Uterus (tissue), 3 donors: ENCODE measurements at regions not wholly inside any gene's neighbourhood (a gene's known extent, or its start where the extent isn't known, plus 50 kb on each side); places are given as distances from the start of the nearest gene placed in this dataset.

Experiments
- DNase-seq, 2 donors: peaks; one replicate each; pipeline ENCODE4 v3.0.0-alpha.2; 2019 to 2020
- H3K27ac ChIP-seq, 2 donors: fragments of 200-600 bp; sonication (generic); 1 replicate in 1 of 2; 2 replicates in 1 of 2; pipeline ENCODE4 v1.5.1; 2016 to 2018
- H3K27me3 ChIP-seq, 2 donors: fragments of 200-600 bp; sonication (generic); one replicate each; pipeline ENCODE4 v1.5.1; 2018 to 2019; ENCODE audit warnings: control low read depth in 1 of 2
- H3K36me3 ChIP-seq, 2 donors: fragments of 200-600 bp; sonication (generic); one replicate each; pipeline ENCODE4 v1.5.1; 2019; ENCODE audit warnings: control low read depth in 1 of 2
- H3K4me1 ChIP-seq, 2 donors: fragments of 200-600 bp; sonication (generic); one replicate each; pipeline ENCODE4 v1.5.1; 2018 to 2019; ENCODE audit warnings: control low read depth in 1 of 2
- H3K4me3 ChIP-seq, 2 donors: fragments of 200-600 bp; sonication (generic); 1 replicate in 1 of 2; 2 replicates in 1 of 2; pipeline ENCODE4 v1.5.1; 2018 to 2019; ENCODE audit warnings: mild to moderate bottlenecking in 1 of 2
- H3K9me3 ChIP-seq, 2 donors: fragments of 200-600 bp; sonication (generic); one replicate each; pipeline ENCODE4 v1.5.1; 2019; ENCODE audit warnings: control low read depth in 1 of 2
- POLR2A ChIP-seq, 2 donors: fragments of 450-650 bp; IDR thresholded peaks; one replicate each; pipeline ENCODE4 v1.6.1; 2016; ENCODE audit warnings: antibody characterized with exemption in 2 of 2, mild to moderate bottlenecking in 1 of 2, moderate library complexity in 1 of 2
- intact Hi-C: fragments of 100-400 bp; cut with DNase I; formaldehyde crosslinking; loops from one replicate; pipeline ENCODE4 v1.15.1; 2023; ENCODE audit warnings: low total_unique reads
- TF ChIP-seq, protein P1 (sequence below), 4 experiments: fragments of 200-600 bp in 2 of 4; fragments of 450-650 bp in 2 of 4; sonication (generic) in 2 of 4; IDR thresholded peaks; one replicate each; pipeline ENCODE4 v1.5.1; 2016 to 2019; ENCODE audit warnings: antibody characterized with exemption in 4 of 4, mild to moderate bottlenecking in 2 of 4, moderate library complexity in 1 of 4
- donor health status: DM: yes; HTN: yes; CAD: no.

DNA sequence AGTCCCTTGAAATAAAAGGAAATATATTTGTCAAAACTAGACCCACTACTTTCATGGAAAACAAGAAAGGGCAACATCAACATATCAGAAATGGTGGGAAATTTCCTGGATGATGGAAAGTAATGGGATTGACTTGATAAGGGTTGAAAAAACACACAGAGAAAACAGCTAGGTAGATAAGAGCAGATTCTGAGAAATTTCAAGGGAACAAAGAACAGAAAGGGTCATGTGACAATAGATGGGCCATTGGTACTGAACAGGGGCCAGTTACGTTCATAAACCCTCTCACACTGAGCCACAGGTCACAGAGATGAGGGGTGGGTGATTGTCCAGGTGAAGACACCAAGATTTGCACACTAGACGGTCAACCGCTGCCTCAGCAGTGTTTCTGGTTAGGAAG is 98.7 kb downstream of the QPCT start:
- intact Hi-C loops = no loop called here
- no peaks in the 10 kb centered on the region for H3K9me3 ChIP-seq
- no peaks in the 10 kb centered on the region for H3K4me1 ChIP-seq
- H3K4me3 ChIP-seq = no peak overlapping the region
- TF ChIP-seq POLR2A (IDR thresholded peaks at IDR 0.05) = no peak
- no peaks in the 10 kb centered on the region for H3K27me3 ChIP-seq
- DNase-seq = no peak
- H3K36me3 ChIP-seq = no peaks in the 10 kb centered on the region
- no peak overlapping the region for H3K27ac ChIP-seq

DNA sequence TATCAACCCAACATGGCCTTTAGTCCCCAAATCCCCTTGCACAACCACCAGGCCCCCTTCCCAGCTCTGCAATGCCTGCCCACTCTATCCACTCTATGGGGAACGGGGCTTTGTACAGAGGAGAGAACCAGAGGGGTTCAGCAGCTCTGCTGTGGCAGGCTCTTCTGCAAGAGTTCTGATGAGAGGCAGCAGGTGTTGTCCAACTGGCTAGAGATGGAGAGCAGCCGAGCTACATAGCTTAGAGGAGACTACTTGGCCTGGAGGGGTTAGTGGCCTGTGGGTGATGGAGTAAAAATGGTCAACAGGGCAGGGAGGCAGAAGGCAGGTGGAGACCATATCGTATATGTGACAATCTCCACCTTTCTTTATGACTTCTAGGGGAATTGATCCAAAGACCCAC is 103.0 kb downstream of the QPCT start:
- Histone ChIP-seq H3K4me3 (no peak overlapping the region), H3K27me3 (no peaks in the 10 kb centered on the region), H3K36me3 (no peaks in the 10 kb centered on the region), H3K27ac (no peak overlapping the region), H3K9me3 (no peaks in the 10 kb centered on the region), H3K4me1 (no peaks in the 10 kb centered on the region)
- no peak for DNase-seq
- intact Hi-C loops = no loop called here
- TF ChIP-seq, protein P1, sequence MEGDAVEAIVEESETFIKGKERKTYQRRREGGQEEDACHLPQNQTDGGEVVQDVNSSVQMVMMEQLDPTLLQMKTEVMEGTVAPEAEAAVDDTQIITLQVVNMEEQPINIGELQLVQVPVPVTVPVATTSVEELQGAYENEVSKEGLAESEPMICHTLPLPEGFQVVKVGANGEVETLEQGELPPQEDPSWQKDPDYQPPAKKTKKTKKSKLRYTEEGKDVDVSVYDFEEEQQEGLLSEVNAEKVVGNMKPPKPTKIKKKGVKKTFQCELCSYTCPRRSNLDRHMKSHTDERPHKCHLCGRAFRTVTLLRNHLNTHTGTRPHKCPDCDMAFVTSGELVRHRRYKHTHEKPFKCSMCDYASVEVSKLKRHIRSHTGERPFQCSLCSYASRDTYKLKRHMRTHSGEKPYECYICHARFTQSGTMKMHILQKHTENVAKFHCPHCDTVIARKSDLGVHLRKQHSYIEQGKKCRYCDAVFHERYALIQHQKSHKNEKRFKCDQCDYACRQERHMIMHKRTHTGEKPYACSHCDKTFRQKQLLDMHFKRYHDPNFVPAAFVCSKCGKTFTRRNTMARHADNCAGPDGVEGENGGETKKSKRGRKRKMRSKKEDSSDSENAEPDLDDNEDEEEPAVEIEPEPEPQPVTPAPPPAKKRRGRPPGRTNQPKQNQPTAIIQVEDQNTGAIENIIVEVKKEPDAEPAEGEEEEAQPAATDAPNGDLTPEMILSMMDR (IDR thresholded peaks at IDR 0.05) = no peak
- TF ChIP-seq POLR2A (IDR thresholded peaks at IDR 0.05) = no peak

DNA sequence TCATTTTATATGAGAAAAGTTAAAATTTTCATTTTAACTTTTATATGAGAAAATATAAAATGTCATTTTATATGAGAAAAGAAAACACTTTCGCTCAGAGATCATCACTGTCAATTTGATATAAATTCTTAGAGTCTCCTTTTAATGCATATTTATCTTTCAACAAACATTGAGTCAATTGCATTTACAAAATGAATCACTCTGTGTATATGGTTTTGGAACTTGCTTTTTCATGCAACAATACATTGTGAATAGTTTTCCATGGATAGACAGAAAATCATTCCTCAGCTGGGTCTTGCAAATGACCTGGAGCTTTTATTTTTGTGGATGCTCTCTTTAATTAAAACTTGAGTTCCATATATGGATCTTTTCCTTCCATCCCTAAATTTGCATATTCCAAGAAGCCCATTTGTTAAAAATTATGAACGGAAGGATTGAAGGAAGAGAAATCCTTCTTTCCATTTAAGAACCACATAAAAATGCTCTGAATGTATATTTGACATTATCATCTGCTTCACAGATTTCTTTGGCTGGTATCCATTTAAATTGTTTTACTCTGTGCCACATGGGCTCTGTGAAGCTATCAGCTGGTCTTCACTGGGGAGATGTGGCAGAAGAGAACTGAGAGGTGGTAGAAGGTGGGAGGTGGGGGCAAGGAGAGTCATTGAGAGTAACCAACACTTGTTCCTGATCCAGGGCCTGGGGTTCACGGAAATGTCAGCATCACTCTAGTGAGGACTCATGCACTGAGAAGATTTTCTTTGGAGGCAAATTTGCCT is 104.1 kb downstream of the QPCT start:
- Histone ChIP-seq H3K36me3 (no peaks in the 10 kb centered on the region), H3K9me3 (no peaks in the 10 kb centered on the region), H3K4me1 (no peaks in the 10 kb centered on the region), H3K4me3 (no peak overlapping the region), H3K27me3 (no peaks in the 10 kb centered on the region), H3K27ac (peak overlapping the region in 1 of 2 donors; percentile 72)
- DNase-seq = no peak
- intact Hi-C loops = no loop called here
- TF ChIP-seq POLR2A (IDR thresholded peaks at IDR 0.05) = no peak
- TF ChIP-seq, protein P1 (IDR thresholded peaks at IDR 0.05) = no peak

DNA sequence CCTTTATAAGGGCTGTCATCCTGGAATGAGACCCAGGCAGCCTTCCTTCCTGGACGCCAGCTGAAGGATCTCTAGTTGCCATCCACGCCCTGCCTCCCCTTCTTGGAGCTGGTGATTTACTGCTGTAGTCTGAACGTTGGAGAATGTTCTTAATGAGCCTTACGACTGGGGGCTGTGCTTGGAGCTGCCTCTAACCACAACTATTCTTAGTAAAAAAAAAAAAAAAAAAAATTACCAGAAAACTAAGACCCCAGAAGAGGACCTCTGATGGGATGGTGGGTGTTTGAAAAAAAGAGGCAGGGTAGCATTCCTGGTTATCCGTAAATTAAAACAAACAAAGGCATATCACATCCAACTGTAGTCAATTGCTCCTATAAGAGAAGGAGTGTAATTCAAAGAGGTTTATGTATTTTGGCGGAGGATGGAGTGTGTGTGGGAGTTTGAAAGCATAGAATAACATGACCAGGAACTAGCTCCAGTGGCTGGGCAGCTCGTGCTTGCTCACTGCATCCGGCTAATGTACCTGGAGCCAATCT is 105.4 kb downstream of the QPCT start:
- H3K27ac ChIP-seq = peak overlapping the region; percentile 58 to 72
- TF ChIP-seq, protein P1 (IDR thresholded peaks at IDR 0.05) = no peak
- no peak for TF ChIP-seq POLR2A (IDR thresholded peaks at IDR 0.05)
- peak; percentile 65 to 79 for DNase-seq
- no peaks in the 10 kb centered on the region for H3K27me3 ChIP-seq
- H3K9me3 ChIP-seq = no peaks in the 10 kb centered on the region
- intact Hi-C loops = no loop called here
- H3K4me3 ChIP-seq = no peak overlapping the region
- no peaks in the 10 kb centered on the region for H3K36me3 ChIP-seq
- H3K4me1 ChIP-seq = no peaks in the 10 kb centered on the region

DNA sequence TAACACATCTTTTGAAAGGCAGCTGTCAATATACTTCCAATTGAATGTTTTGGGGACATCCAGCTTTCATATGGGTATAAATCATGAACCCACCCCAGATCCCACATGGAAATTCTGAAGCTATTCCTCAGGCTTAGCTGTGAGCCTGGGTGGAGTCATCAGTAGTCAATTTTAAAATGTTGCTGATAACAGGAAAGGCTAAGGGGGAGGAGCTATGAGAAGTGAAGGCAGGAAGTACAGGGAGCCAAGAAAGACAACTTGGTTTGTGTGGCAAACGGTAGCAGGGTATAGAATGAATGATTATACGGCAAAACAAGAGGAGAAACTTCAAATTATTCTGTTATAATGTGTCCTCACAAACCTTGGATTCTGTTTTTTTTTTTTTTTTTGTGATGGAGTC is 108.6 kb downstream of the QPCT start:
- H3K27me3 ChIP-seq = no peaks in the 10 kb centered on the region
- H3K36me3 ChIP-seq = no peaks in the 10 kb centered on the region
- no peak for DNase-seq
- intact Hi-C loops = no loop called here
- H3K9me3 ChIP-seq = no peaks in the 10 kb centered on the region
- H3K4me1 ChIP-seq = peaks cover 0 to 9% of the 10 kb centered on the region in 2 donors
- no peak overlapping the region for H3K27ac ChIP-seq
- no peak overlapping the region for H3K4me3 ChIP-seq
- TF ChIP-seq, protein P1 (IDR thresholded peaks at IDR 0.05) = no peak
- no peak for TF ChIP-seq POLR2A (IDR thresholded peaks at IDR 0.05)
